ENCODE measurements at regions not wholly inside any gene's neighbourhood (a gene's known extent, or its start where the extent isn't known, plus 50 kb on each side); places are given as distances from the start of the nearest gene placed in this dataset.

- TF ChIP-seq CTCF (IDR thresholded peaks at IDR 0.05) (no peak), POLR2A (IDR thresholded peaks at IDR 0.05) (no peak), POLR2AphosphoS5 (IDR thresholded peaks at IDR 0.05) (no peak)
Observed at GRCh38 chr14:98170575-98170974, 1101.4 kb downstream of the BCL11B start.

Data from breast epithelium (tissue), 3 donors.